BLaER1 treated with 17β-estradiol and CSF1 and Interleukin-3, amounts not matched to agents 10 nM and 100 nM (cell line): ENCODE measurements at regions not wholly inside any gene's neighbourhood (a gene's known extent, or its start where the extent isn't known, plus 50 kb on each side); places are given as distances from the start of the nearest gene placed in this dataset.
"Not testable (repeated sequence)": the region's sequence is repeated elsewhere in the genome, so short reads cannot be mapped to it uniquely, and the experiment has no call there.

ENCODE experiments used
- H3K27ac ChIP-seq, 11 experiments: shearing (Covaris generic); formaldehyde crosslinking; 2 replicates each; pipeline ENCODE4 v1.8.1; 2022
- H3K27me3 ChIP-seq, 11 experiments: shearing (Covaris generic); formaldehyde crosslinking; 2 replicates each; pipeline ENCODE4 v1.8.1; 2022
- H3K36me3 ChIP-seq, 11 experiments: shearing (Covaris generic); formaldehyde crosslinking; 2 replicates each; pipeline ENCODE4 v1.8.1; 2022
- H3K4me1 ChIP-seq, 10 experiments: shearing (Covaris generic); formaldehyde crosslinking; 2 replicates each; pipeline ENCODE4 v1.8.1; 2022
- H3K4me2 ChIP-seq, 11 experiments: shearing (Covaris generic); formaldehyde crosslinking; 2 replicates each; pipeline ENCODE4 v1.8.1; 2022
- H3K4me3 ChIP-seq, 10 experiments: shearing (Covaris generic); formaldehyde crosslinking; 2 replicates each; pipeline ENCODE4 v1.8.1; 2022
- H3K9ac ChIP-seq, 11 experiments: shearing (Covaris generic); formaldehyde crosslinking; 2 replicates each; pipeline ENCODE4 v1.8.1; 2022
- H3K9me3 ChIP-seq, 11 experiments: shearing (Covaris generic); formaldehyde crosslinking; replicated peaks in 1 of 11; 2 replicates each; pipeline ENCODE4 v1.8.1; 2022
- H4K20me1 ChIP-seq, 11 experiments: shearing (Covaris generic); formaldehyde crosslinking; 2 replicates each; pipeline ENCODE4 v1.8.1; 2022
- Cebpa-rat ChIP-seq, 11 experiments: shearing (Covaris generic); IDR thresholded peaks; 2 replicates each; pipeline ENCODE4 v1.8.1; 2022

DNA sequence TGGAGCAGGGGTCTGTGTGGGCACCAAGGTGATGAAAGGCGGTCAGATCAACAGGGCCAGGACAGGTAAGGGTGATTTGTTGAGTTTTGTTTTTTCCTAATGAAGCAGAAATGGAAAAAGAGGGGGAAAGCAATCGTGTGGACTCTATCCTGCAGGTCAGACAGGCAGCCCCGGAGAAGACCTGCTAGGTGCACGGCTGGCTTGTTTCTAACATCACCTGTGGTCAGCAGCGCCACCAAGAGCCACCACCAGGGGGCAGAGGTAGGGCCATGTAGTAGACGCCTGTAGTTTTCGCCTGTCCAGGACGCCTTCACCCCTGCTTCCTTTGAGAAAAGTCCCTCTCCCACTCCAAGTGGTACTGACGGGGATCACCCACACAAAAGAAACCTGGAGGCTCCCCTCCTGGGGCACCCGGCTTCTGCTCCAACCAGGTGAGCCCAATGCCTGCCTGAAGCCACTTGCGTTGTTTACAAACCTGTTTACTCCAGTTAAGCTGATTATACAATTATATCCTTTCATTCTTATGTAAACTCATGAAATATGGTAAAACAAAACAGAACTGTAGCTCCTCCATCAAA lies 54.2 kb upstream of the SEC14L1 start:
- peak overlapping the region in 8 of 11 experiments; percentile 43 to 99 (median 76); a peak in 15 of 22 replicates for H3K27ac ChIP-seq
- peak overlapping the region in 6 of 10 experiments; percentile 25 to 55 (median 44); a peak in 11 of 20 replicates for H3K4me3 ChIP-seq
- no peak for TF ChIP-seq Cebpa-rat (IDR thresholded peaks at IDR 0.05)
- H3K27me3 ChIP-seq = no peaks in the 10 kb centered on the region
- peak overlapping the region; percentile 35 to 99 (median 87) for H3K4me2 ChIP-seq
- peaks cover 17 to 22% (median 19%) of the 10 kb centered on the region in 11 experiments for H3K36me3 ChIP-seq
- H4K20me1 ChIP-seq = peaks cover 0 to 11% (median 0%) of the 10 kb centered on the region in 11 experiments; a peak in 4 of 22 replicates
- peak overlapping the region in 8 of 11 experiments; percentile 7 to 76 (median 57); a peak in 14 of 22 replicates for H3K9ac ChIP-seq
- H3K4me1 ChIP-seq = peaks cover 58 to 94% (median 77%) of the 10 kb centered on the region in 10 experiments
- peaks cover 0 to 12% (median 0%) of the 10 kb centered on the region in 11 experiments; a peak in 5 of 22 replicates for H3K9me3 ChIP-seq

DNA sequence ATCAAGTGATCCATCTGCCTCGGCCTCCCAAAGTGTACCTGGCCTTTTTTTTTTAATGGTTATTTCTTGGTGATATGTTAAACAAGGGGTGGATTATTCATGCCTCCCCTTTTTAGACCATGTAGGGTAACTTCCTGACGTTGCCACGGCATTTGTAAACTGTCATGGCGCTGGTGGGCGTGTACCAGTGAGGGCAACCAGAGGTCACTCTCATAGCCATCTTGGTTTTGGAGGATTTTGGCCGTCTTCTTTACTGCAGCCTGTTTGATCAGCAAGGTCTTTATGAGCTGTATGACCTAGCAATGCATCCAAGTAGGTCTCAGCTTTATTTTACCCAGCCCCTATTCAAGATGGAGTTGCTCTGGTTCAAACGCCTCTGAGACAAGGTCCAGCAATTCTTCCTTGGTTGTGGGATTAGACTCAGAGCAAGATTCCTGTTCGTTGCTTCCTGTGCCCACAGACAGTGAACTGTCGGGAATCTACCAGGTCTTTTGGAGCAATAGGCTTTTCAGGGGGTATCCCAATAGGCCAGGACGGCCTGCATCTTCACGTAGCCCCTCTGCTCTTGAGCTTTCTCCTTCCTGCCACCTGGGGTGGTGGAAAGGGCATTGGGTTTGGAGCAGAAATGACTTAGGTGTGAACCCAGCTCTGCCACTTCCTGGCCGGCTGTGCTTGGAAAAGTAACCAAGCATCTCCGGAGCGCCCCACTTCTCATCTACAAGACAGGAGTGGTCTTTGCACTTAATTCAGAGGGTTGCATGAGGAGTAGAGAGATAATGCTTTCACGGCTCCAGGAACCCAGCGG lies 52.9 kb upstream of the SEC14L1 start:
- Histone ChIP-seq H3K4me3 (peak overlapping the region; percentile 74 to 91 (median 85); a peak in 19 of 20 replicates), H3K27ac (peak overlapping the region; percentile 86 to 99 (median 94)), H4K20me1 (peaks cover 0 to 24% (median 0%) of the 10 kb centered on the region in 11 experiments; a peak in 5 of 22 replicates), H3K4me2 (peak overlapping the region; percentile 89 to 99 (median 94)), H3K36me3 (peaks cover 30 to 35% (median 33%) of the 10 kb centered on the region in 11 experiments), H3K9ac (peak overlapping the region; percentile 87 to 98 (median 94)), H3K9me3 (peaks cover 0 to 5% (median 0%) of the 10 kb centered on the region in 11 experiments; a peak in 5 of 22 replicates), H3K4me1 (peaks cover 71 to 97% (median 87%) of the 10 kb centered on the region in 10 experiments), H3K27me3 (no peaks in the 10 kb centered on the region)
- TF ChIP-seq Cebpa-rat (IDR thresholded peaks at IDR 0.05) = no peak

DNA sequence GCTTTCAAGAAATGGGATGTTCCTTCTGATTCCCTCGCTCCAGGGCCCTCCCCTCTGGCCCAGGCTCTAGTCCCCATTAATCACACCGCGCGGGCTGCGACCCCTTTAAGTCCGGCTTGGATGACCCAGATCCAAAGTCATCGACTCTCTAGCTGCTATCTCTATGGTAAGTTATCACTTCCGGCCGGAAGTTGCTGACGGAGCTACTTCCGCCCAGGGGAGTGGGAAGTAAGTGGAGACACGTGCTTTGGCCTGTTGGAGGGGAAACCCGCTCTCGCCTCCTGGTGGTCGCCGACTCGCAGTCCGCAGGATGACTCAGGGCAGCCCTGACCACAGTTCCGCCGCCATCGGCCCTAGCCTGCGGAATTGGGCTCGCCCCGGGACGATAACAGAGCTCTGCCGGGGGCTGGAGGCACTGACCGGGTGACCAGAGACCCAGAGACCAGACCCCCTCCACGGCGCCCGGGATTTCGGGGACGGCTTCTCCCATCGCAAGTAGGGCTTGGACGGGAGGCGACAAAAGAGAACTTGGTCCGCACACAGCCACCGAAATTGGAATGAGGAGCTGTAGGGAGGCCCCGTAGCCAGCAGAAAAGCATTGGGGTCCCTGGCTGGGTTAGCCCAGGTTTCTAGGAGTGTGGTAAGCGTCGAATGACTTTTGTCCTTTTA lies 52.2 kb upstream of the SEC14L1 start:
- H3K9ac ChIP-seq = peak overlapping the region; percentile 87 to 98 (median 94)
- peak overlapping the region; percentile 89 to 99 (median 94) for H3K4me2 ChIP-seq
- H3K36me3 ChIP-seq = peaks cover 37 to 43% (median 40%) of the 10 kb centered on the region in 11 experiments
- TF ChIP-seq Cebpa-rat (IDR thresholded peaks at IDR 0.05) = no peak
- H3K9me3 ChIP-seq = no peaks in the 10 kb centered on the region
- H4K20me1 ChIP-seq = peaks cover 0 to 32% (median 5%) of the 10 kb centered on the region in 11 experiments; a peak in 10 of 22 replicates
- peak overlapping the region; percentile 86 to 99 (median 94) for H3K27ac ChIP-seq
- H3K27me3 ChIP-seq = no peaks in the 10 kb centered on the region
- H3K4me3 ChIP-seq = peak overlapping the region; percentile 74 to 91 (median 85)
- peaks cover 67 to 97% (median 88%) of the 10 kb centered on the region in 10 experiments for H3K4me1 ChIP-seq

DNA sequence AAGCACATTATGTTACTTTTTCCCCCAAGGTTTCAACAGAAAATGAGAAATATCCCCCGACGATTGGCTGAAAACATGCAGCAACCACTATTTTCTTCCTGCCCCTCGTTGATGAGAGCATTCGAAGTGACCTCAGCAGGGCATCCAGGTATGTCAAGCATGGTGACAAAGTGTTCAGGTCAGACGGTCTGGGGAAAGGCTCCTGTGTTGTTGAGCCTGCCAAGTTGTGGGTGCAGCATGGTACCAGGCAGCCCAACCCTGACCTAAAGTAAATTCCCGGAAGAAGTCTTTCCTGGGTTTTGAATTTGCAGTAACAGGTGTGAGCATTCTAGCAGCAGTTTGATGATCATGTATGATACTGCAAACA lies 51.7 kb upstream of the SEC14L1 start:
- H3K9me3 ChIP-seq = no peaks in the 10 kb centered on the region
- H3K4me1 ChIP-seq = peaks cover 62 to 93% (median 83%) of the 10 kb centered on the region in 10 experiments
- peaks cover 43 to 48% (median 45%) of the 10 kb centered on the region in 11 experiments for H3K36me3 ChIP-seq
- H3K27me3 ChIP-seq = no peaks in the 10 kb centered on the region
- H3K27ac ChIP-seq = peak overlapping the region; percentile 86 to 99 (median 94)
- H3K4me3 ChIP-seq = peak overlapping the region; percentile 74 to 91 (median 85)
- H3K4me2 ChIP-seq = peak overlapping the region; percentile 89 to 99 (median 94)
- no peak for TF ChIP-seq Cebpa-rat (IDR thresholded peaks at IDR 0.05)
- peaks cover 0 to 37% (median 9%) of the 10 kb centered on the region in 11 experiments; a peak in 10 of 22 replicates for H4K20me1 ChIP-seq
- H3K9ac ChIP-seq = peak overlapping the region; percentile 87 to 98 (median 94)

DNA sequence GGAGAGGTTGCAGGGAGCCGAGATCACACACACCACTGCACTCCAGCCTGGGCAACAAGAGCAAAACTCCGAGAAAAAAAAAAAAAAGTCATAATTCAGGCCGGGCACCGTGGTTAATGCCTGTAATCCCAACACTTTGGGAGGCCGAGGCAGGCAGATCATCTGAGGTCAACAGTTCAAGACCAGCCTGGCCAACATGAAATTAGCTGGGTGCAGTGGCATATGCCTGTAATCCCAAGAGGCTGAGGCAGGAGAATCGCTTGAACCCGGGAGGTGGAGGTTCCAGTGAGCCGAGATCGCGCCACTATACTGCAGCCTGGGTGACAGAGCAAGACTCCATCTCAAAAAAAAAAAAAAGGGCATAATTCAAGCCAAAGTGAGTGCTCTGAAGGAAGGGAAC lies 50.8 kb upstream of the SEC14L1 start:
- Histone ChIP-seq H3K9ac (peak overlapping the region; percentile 87 to 98 (median 94); a peak in 20 of 22 replicates), H4K20me1 (peaks cover 0 to 45% (median 15%) of the 10 kb centered on the region in 11 experiments; a peak in 12 of 22 replicates), H3K36me3 (peaks cover 51 to 56% (median 54%) of the 10 kb centered on the region in 11 experiments), H3K4me1 (peaks cover 55 to 85% (median 74%) of the 10 kb centered on the region in 10 experiments), H3K27ac (peak overlapping the region in 9 of 11 experiments; percentile 86 to 99 (median 95); a peak in 11 of 22 replicates), H3K4me3 (peak overlapping the region; percentile 74 to 91 (median 85)), H3K4me2 (peak overlapping the region; percentile 89 to 99 (median 94))
- not testable (repeated sequence) for H3K9me3 ChIP-seq, H3K27me3 ChIP-seq

DNA sequence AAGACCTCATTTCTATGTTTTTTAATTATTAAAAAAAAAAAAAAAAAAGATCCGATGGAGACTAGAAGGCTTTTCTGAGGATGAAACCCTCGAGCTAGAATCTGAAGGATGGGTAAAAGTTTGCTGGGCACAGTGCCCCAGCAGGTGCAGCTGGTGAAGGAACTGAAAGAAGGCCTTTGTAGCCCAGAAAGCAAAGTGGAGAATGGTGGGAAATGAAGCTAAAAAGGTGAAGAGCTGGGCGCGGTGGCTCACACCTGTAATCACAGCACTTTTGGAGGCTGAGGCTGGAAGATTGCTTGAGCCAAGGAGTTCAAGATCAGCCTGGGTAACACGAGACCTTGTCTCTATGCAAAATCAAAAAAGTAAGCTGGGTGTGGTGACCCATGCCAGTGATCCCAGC lies 50.3 kb upstream of the SEC14L1 start:
- H3K4me3 ChIP-seq = peak overlapping the region in 4 of 10 experiments; percentile 6 to 91 (median 74); a peak in 7 of 20 replicates
- no peaks in the 10 kb centered on the region for H3K9me3 ChIP-seq
- TF ChIP-seq Cebpa-rat (IDR thresholded peaks at IDR 0.05) = no peak
- H3K27ac ChIP-seq = peak overlapping the region in 1 of 11 experiments; percentile 95; a peak in 2 of 22 replicates
- H4K20me1 ChIP-seq = peaks cover 0 to 51% (median 20%) of the 10 kb centered on the region in 11 experiments; a peak in 12 of 22 replicates
- H3K4me2 ChIP-seq = peak overlapping the region; percentile 89 to 99 (median 94)
- peaks cover 55 to 80% (median 69%) of the 10 kb centered on the region in 10 experiments for H3K4me1 ChIP-seq
- H3K36me3 ChIP-seq = peaks cover 56 to 61% (median 59%) of the 10 kb centered on the region in 11 experiments
- H3K27me3 ChIP-seq = no peaks in the 10 kb centered on the region
- H3K9ac ChIP-seq = peak overlapping the region in 8 of 11 experiments; percentile 87 to 98 (median 94); a peak in 11 of 22 replicates
